Frontal cortex (tissue), 3 donors: ENCODE measurements at regions not wholly inside any gene's neighbourhood (a gene's known extent, or its start where the extent isn't known, plus 50 kb on each side); places are given as distances from the start of the nearest gene placed in this dataset.
"Not testable (repeated sequence)": the region's sequence is repeated elsewhere in the genome, so short reads cannot be mapped to it uniquely, and the experiment has no call there.

ENCODE experiments used
- DNase-seq, 2 donors: peaks; one replicate each; pipeline ENCODE4 v3.0.0; 2012; ENCODE audit warnings: low spot score in 2 of 2
- FAIRE-seq: peaks from 2 replicates; lab custom pipeline; 2012; peaks lifted over from hg19 to GRCh38; lab: Jason Lieb, UNC
- donor health status: control.
- donor health status: control.
- donor health status: control.

GRCh38 chrX:134045372-134045771, 60.0 kb upstream of the GPC3 start:
- FAIRE-seq = not testable (repeated sequence)

DNA sequence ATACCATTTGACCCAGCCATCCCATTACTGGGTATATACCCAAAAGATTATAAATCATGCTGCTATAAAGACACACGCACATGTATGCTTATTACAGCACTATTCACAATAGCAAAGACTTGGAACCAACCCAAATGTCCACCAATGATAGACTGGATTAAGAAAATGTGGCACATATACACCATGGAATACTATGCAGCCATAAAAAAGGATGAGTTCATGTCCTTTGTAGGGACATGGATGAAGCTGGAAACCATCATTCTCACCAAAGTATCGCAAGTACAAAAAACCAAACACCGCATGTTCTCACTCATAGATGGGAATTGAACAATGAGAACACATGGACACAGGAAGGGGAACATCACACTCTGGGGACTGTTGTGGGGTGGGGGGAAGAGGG, 81.7 kb upstream of the GPC3 start:
- not testable (repeated sequence) for DNase-seq, FAIRE-seq

More at GRCh38 chrX:134045372-134045771, 60.0 kb upstream of the GPC3 start:
- DNase-seq = not testable (repeated sequence)

DNA sequence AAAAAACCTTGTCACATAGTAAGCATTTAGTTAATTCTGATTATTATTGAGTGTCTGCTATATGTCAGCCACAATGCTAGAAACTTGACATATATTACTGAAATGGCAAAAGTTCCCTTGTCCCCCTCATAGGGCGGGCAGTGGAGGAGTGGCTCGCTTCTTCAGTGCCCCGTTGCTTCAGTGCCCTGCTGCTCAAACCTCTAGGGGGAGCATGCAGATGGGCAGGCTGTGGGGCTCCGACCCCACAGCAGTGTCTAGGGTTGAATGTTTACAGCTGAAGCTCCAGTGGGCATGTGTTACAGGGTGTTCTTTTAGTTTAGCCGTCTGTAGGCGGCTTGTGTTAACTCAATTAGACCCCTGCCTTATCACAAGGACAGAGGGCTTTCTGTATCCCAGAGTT, 86.5 kb upstream of the GPC3 start:
- DNase-seq, FAIRE-seq: not testable (repeated sequence)

DNA sequence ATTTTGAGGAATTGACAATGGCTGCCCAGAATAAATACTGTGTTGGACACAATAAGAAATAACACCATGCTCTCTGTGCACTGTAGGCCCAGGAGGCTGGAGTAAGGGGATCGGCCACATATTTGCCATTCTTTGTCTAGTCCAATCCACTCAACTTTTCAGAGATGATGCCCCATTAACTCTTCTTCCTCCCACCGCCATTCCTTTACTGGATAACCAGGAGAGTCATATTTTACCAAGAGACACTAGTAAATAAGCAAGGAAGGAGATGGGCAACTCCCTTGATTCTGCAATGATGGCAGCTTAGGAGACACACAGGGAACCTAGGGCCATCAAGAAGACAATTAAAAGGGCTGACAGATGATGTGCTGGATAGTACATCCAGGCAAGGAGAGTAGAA, 87.9 kb upstream of the GPC3 start:
- FAIRE-seq = no peak

DNA sequence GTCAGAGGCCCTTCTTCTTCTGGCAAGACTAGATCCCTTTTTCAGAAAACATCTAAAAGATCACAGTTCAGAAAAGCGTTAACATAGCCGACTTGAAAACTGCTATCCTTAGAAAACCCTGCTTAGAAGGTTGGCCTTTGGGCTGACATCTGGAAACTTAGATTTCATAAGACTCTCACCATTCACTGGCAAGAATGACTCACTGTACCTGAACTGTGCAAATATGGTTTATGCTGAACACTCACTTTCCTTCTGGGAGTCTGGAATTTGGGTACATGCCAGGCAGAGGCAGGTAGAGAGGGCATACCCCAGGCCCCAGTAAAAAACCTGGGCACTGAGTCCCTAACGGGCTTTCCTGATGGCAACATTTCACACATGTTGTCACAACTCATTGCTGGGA, 88.8 kb upstream of the GPC3 start:
- DNase-seq (no peak), FAIRE-seq (no peak)

More for the DNA sequence above, 87.9 kb upstream of the GPC3 start:
- no peak for DNase-seq

- FAIRE-seq (no peak), DNase-seq (no peak)
Observed at GRCh38 chrX:134075894-134076718, 90.7 kb upstream of the GPC3 start.

DNA sequence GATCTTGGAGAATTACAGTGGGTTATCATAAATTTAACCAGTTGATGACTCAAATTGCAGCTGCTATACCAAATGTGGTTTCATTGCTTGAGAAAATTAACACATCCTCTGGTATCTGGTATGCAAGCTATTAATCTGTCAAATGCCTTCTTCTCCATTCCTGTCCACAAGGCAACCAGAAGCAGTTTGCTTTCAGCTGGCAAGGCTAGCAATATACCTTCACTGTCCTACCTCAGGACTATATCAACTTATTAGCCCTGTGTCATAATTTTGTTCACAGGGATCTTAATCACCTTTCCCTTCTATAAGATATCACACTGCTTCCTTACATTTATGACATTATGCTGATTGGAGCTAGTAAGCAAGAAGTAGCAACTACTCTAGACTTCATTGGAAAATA, 110.0 kb upstream of the GPC3 start:
- FAIRE-seq (no peak), DNase-seq (no peak)

GRCh38 chrX:134101636-134102035, 116.2 kb upstream of the GPC3 start:
- no peak for DNase-seq
- no peak for FAIRE-seq

- FAIRE-seq (no peak), DNase-seq (no peak)
Observed at GRCh38 chrX:134115270-134115669, 121.7 kb upstream of the CCDC160 start.

DNA sequence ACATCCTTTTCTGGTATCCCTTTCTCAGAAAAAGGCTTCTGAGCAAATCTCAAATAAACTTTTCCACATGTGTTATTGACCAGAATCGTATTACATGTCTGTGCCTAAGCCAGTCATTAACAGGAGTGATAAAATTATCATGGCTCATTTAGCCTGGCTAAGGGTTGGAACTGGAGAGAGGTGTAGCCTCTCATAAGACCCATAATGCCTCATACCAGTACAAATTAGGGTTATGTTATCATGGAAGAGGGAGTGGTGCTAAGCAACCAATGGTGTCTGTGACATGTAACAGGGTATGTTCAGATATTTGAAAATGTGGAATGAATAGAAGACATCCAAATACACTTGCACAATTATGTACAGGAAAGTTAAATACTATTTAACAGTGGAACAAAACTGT, 99.6 kb upstream of the CCDC160 start:
- DNase-seq (no peak), FAIRE-seq (no peak)

DNA sequence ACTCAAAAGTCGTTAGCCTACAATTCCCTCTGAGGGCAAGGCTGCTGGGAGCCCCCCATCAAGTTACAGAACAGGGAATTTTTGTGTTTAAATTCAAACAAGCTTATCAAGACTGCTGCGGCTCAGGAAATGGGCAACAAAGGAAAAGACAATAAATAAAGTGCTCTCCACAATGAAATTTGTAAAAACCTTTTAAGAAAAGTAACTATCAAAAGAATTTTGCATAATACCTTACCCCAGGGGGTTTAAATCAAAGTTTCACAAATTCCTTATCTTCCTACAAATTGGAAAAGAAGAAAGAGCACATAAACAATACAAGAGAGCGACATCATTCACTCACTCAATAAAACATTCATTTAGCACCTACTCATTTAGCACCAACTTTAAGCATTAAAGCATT, 97.9 kb upstream of the CCDC160 start:
- FAIRE-seq = no peak
- DNase-seq = no peak

- FAIRE-seq (no peak), DNase-seq (no peak)
Observed at GRCh38 chrX:134144231-134144630, 92.8 kb upstream of the CCDC160 start.

- FAIRE-seq = no peak
- no peak for DNase-seq
Observed at GRCh38 chrX:134146493-134146892, 90.5 kb upstream of the CCDC160 start.

GRCh38 chrX:134148172-134148692, 88.8 kb upstream of the CCDC160 start:
- DNase-seq (no peak), FAIRE-seq (no peak)

- DNase-seq (no peak), FAIRE-seq (no peak)
Observed at GRCh38 chrX:134158821-134159512, 78.0 kb upstream of the CCDC160 start.

- DNase-seq = no peak
- FAIRE-seq = no peak
Observed at GRCh38 chrX:134161162-134161561, 75.8 kb upstream of the CCDC160 start.

- no peak for DNase-seq
- no peak for FAIRE-seq
Observed at GRCh38 chrX:134162032-134162431, 75.0 kb upstream of the CCDC160 start.

DNA sequence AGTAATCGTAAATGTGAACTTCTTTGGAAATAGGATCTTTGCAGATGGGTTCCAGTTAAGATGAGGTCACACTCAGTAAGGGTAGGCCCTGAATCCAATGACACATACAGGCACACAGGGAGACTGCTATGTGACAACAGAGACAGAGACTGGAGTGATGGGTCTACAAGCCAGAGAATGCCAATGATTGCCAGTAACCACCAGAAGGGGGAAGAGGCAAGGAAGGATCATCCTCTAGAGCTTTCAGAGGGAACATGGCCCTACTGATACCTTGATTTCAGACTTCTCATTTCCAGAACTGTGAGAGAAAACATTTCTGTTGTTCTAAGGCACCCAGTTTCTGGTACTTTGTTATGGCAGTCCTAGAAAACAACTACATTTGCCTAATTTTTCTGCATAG, 73.1 kb upstream of the CCDC160 start:
- DNase-seq = no peak
- no peak for FAIRE-seq

DNA sequence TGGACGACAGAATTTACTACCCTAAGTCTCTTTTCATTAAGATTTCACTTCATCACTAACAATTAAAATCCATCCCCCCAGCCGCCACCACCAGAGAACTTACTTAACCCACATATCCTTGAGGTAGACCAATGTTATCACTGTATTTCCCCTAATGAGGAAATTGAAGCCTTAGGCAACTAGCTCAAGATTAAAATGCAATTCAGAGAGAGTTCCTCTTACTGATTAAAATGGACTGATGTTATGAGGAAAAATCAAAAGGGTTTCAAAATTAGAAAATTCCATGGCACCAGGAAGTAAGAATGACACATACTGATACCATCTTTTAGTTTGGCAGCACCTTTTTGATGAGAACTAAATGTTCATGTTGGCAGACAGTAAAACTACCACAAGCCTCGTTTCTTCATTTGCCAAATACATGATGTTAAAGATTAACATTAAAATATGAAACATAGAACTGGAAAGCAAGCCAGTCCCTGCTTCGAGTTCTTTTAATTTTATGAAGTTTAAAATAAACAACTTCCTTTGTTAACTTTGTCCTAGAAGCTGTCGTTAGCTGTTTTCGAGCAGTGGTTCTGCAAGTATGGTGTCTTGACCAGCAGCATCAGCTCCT, 69.3 kb upstream of the CCDC160 start:
- FAIRE-seq (no peak), DNase-seq (no peak)

DNA sequence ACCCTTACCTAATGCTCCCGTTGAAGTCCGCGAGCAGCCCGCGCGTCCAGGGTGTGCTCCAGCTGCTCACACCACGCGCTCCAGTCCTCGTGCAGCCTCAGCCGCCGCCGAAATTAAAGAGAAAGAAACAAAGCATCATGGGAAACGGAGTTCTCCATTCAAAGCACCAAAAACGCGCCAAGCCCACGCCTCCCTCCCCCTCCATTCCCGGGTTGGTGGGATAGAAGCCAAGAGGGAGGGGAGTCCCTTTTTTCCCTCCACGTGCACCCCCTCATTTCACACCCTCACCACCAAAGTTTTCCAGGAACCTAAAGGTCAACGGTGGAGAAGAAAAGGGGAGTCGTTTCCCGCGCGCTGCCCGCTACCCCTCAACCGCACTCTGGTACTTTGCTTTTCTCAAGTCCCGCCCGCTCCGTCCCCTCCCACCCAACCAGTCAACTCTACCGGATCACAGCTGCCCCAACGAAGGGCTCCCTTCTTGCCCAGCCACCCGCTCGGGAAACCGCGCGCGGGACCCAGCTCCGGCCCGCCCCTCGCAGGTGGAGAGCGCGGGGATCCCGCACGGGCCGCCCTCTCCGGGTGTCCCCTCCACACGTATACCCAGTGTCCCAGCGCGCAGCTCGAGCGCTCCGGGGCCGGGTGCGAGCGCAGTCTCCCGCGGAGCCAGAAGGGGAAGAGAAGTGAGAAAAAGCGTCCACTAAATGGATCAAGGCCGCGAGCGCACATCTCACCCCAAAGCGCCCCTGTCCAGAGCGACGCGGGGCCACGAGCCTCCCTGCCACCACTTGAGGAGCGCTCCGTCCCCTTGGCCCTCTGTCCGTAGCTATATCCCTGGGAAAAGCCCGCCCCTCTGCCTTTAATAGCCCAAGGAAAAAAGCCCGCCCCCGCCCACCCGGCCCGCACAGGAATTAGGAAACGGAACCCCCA, 65.1 kb upstream of the CCDC160 start:
- no peak for FAIRE-seq
- peak; percentile 26 to 28 for DNase-seq
